SK-N-MC (cell line): ENCODE measurements at regions not wholly inside any gene's neighbourhood (a gene's known extent, or its start where the extent isn't known, plus 50 kb on each side); places are given as distances from the start of the nearest gene placed in this dataset.

Source experiments
- DNase-seq: peaks from one replicate; pipeline ENCODE4 v3.0.0-alpha.2; 2011; ENCODE audit warnings: low read depth, low spot score
- H3K27ac ChIP-seq: fragments of 200-600 bp; sonication (generic); 2 replicates; pipeline ENCODE4 v1.5.1; 2016; ENCODE audit warnings: mixed run types
- H3K36me3 ChIP-seq: fragments of 200-600 bp; sonication (generic); 2 replicates; pipeline ENCODE4 v1.6.1; 2017; ENCODE audit warnings: antibody characterized with exemption, low read length, mixed read lengths; ENCODE audit not compliant: insufficient read depth
- H3K4me3 ChIP-seq: fragments of 200-600 bp; sonication (generic); 2 replicates; pipeline ENCODE4 v1.5.1; 2016
- H3K9ac ChIP-seq: fragments of 200-600 bp; sonication (generic); 2 replicates; pipeline ENCODE4 v1.8.0; 2017; ENCODE audit warnings: mixed run types, mixed read lengths; ENCODE audit not compliant: insufficient read length
- H3K9me3 ChIP-seq: fragments of 200-600 bp; sonication (generic); 2 replicates; pipeline ENCODE4 v1.6.1; 2017; ENCODE audit warnings: low read depth, mild to moderate bottlenecking, antibody characterized with exemption, low read length, moderate library complexity, mixed read lengths
- EZH2 ChIP-seq: fragments of 200-600 bp; sonication (generic); IDR thresholded peaks from one replicate; pipeline ENCODE4 v1.6.1; 2017; ENCODE audit warnings: antibody characterized with exemption
- FOXP2 ChIP-seq: optimal IDR thresholded peaks from 2 replicates; pipeline ENCODE3; 2011; ENCODE audit warnings: mild to moderate bottlenecking, moderate library complexity; ENCODE audit not compliant: insufficient read depth; ENCODE audit errors: extremely low read length, control extremely low read depth
- POLR2AphosphoS5 ChIP-seq: IDR thresholded peaks from 2 replicates; pipeline ENCODE4 v1.6.1; 2012; ENCODE audit warnings: mild to moderate bottlenecking, low read depth, low read length, borderline replicate concordance

DNA sequence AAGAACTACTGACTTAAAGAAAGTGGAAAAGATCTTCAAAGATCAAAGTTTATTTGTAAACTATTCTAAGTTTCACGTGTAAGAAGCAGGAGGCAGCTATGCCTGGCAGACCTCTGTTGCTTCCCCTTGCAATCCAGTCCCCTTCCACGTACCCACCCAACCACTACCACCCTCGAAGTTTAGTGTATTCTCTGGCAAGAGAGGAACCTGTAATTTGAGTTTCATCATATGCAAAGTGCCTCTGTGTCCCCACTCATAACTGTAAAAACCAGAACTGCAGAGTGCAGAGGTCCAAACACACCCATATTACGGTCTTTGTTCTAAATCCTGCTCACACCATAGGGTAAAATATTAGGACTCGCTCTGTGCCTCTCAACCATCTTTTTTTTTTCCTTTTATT, 75.8 kb upstream of the FRY start:
- Histone ChIP-seq H3K4me3 (no peak overlapping the region), H3K36me3 (no peaks in the 10 kb centered on the region), H3K27ac (no peak overlapping the region), H3K9me3 (no peaks in the 10 kb centered on the region), H3K9ac (no peak overlapping the region)
- TF ChIP-seq FOXP2: no peak
- TF ChIP-seq POLR2AphosphoS5: no peak
- TF ChIP-seq EZH2: no peak
- DNase-seq: no peak

- Histone ChIP-seq H3K4me3 (no peak overlapping the region), H3K9ac (no peak overlapping the region), H3K9me3 (no peaks in the 10 kb centered on the region), H3K27ac (no peak overlapping the region), H3K36me3 (no peaks in the 10 kb centered on the region)
- no peak for DNase-seq
- TF ChIP-seq EZH2 (no peak), FOXP2 (no peak), POLR2AphosphoS5 (no peak)
These were observed 74.5 kb upstream of the FRY start for GRCh38 chr13:31956980-31957644.

DNA sequence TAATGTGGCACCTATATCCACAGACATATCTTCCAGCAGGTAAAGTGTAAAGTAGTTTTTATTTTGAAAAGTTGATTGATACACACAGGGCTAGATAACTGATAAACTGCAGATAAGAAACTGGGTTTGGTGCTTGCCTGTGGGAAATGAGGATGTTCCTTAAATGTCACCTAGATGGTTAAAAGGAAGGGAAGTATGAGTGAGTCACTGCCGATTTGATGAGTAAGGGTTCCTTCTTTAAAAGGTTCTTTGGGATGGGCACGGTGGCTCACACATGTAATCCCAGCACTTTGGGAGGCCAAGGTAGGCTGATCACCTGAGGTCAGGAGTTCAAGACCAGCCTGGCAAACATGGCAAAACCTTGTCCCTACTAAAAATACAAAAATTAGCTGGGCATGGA, 73.8 kb upstream of the FRY start:
- TF ChIP-seq POLR2AphosphoS5 (no peak), FOXP2 (no peak), EZH2 (no peak)
- no peak overlapping the region for H3K27ac ChIP-seq
- no peak overlapping the region for H3K4me3 ChIP-seq
- H3K9ac ChIP-seq: no peak overlapping the region
- no peaks in the 10 kb centered on the region for H3K36me3 ChIP-seq
- no peak for DNase-seq
- H3K9me3 ChIP-seq: no peaks in the 10 kb centered on the region

DNA sequence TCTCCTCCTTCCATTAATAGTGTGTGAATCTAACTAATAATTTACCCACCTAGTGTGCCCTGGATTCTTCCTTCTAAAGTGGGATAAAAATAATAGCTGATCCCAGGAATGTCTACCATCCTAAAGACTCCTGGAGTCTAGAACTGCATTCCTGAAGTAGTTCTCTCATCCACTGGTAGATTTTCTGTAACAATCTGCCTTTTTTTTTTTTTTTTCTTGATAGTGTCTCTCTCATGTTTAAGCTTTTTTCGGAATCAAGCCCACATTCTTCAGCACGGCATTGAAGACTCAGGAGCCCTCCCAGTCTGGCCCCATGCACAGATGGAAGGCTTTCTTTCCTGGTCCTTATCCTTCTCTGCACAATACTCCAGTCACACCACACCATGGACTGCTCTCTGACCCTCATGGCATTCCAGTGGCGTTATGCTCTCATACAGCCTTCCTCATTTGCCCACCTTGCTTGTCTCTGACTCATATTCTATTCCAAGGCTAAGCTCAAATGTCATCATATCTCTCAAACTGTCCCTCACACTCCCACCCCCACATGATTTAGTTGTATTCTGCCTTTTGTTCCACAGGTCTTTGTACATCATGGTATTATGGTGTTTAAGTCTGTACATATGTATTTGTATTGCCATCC, 68.7 kb upstream of the FRY start:
- H3K9me3 ChIP-seq: no peaks in the 10 kb centered on the region

DNA sequence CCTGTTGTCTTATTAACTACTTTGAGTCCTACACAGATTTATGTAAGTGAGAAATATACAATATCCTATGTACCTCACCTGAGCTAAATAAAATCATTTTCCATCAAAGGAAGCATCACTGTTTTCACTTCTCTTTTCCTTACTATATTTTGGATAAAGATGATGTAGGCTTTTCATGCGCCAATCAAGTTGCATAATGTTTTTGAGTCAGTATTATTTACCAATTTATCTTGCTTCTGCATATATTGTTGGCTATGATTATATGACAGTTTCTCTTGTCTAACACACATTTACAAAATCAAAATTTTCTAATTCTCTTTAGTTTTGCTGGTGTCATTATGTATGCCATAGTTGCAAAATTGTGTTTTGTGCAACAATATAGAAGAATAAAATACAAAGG, 67.9 kb upstream of the FRY start:
- Histone ChIP-seq H3K9me3 (no peaks in the 10 kb centered on the region), H3K4me3 (no peak overlapping the region), H3K27ac (no peak overlapping the region), H3K9ac (no peak overlapping the region), H3K36me3 (no peaks in the 10 kb centered on the region)
- no peak for TF ChIP-seq POLR2AphosphoS5
- TF ChIP-seq EZH2: no peak
- TF ChIP-seq FOXP2: no peak
- no peak for DNase-seq

More for the DNA sequence above, 68.7 kb upstream of the FRY start:
- Histone ChIP-seq H3K4me3 (no peak overlapping the region), H3K9ac (no peak overlapping the region), H3K36me3 (no peaks in the 10 kb centered on the region), H3K27ac (no peak overlapping the region)
- DNase-seq: no peak
- no peak for TF ChIP-seq EZH2

DNA sequence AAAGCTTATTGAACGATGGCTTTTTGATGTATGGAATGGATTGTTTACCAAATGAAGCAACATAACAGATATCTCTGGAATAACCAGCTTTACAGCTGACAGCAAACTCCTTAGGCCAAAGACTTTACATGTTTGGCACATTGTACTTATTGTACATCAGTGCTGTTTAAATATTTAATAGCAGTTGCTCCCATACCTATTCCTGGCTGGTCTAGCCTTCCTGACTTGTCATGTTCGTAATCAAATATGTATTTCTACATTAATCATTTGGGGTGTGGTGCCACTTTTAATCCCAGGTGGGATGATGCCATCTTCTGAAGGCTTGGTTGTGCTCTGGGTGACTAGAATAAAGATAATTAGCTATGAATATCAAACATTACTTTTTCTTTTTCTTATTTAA, 67.4 kb upstream of the FRY start:
- Histone ChIP-seq H3K36me3 (no peaks in the 10 kb centered on the region), H3K4me3 (no peak overlapping the region), H3K9me3 (no peaks in the 10 kb centered on the region), H3K27ac (no peak overlapping the region), H3K9ac (no peak overlapping the region)
- no peak for DNase-seq
- TF ChIP-seq EZH2 (no peak), POLR2AphosphoS5 (no peak), FOXP2 (no peak)

DNA sequence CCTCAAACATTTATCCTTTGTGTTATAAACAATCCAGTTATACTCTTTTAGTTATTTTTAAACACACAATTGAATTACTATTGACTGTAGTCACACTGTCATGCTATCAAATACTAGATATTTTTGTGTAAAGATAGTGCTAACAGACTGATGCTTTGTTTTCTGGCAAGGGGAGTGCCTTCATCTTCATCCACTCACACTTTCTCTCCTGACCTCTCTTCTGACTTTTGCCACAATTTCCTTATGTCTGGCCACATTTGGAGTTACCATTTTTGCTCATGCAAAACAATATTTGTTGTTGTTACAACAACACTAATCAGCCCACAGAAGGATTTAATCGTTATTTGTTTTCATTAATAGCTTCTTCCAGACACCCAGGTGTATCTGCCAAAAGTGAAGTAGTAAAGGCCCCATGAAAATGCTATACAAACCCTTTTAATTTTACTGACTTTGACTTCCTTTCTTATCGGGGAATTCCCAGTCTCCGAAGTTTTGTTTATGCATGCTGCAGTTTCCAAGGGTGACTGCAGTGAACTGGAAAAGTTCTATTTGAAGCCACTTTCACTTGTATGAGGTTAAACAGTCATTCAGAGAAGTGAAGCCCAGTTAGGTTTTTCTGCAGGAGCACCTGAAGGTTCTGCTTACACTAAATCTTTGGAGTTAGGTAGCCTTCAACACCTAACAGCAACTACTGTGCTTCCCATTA, 66.1 kb upstream of the FRY start:
- no peak overlapping the region for H3K27ac ChIP-seq
- no peak for DNase-seq

GRCh38 chr13:31967155-31967554, 64.4 kb upstream of the FRY start:
- H3K9me3 ChIP-seq: no peaks in the 10 kb centered on the region
- H3K4me3 ChIP-seq: no peak overlapping the region
- no peaks in the 10 kb centered on the region for H3K36me3 ChIP-seq
- DNase-seq: no peak
- TF ChIP-seq POLR2AphosphoS5: no peak
- no peak for TF ChIP-seq FOXP2
- TF ChIP-seq EZH2: no peak
- no peak overlapping the region for H3K27ac ChIP-seq
- H3K9ac ChIP-seq: no peak overlapping the region

More for the DNA sequence above, 66.1 kb upstream of the FRY start:
- Histone ChIP-seq H3K9me3 (no peaks in the 10 kb centered on the region), H3K36me3 (no peaks in the 10 kb centered on the region), H3K9ac (no peak overlapping the region), H3K4me3 (no peak overlapping the region)
- TF ChIP-seq FOXP2: no peak
- TF ChIP-seq EZH2: no peak
- TF ChIP-seq POLR2AphosphoS5: no peak
